HepG2 (cell line): ENCODE measurements at regions not wholly inside any gene's neighbourhood (a gene's known extent, or its start where the extent isn't known, plus 50 kb on each side); places are given as distances from the start of the nearest gene placed in this dataset.

ENCODE experiments used
- ATAC-seq: fragments of 200-7000 bp; cut with Tn5 transposase; 3 replicates; pipeline ENCODE4 v1.9.1; 2020; ENCODE audit warnings: mild to moderate bottlenecking, moderate library complexity
- BruUV-seq: library from RNA; stranded (reverse); fragments of 400-500 nt; replicated peaks from 2 replicates; lab custom pipeline; 2021; lab: Mats Ljungman, UMichigan
- CTCF ChIA-PET: fragments of 300-600 bp; formaldehyde crosslinking; extraction: SDS; loops from one replicate; lab custom pipeline; 2021; ENCODE audit warnings: low total read pairs, inconsistent platforms, low intra/inter-chr PET ratio; lab: Yijun Ruan, JAX
- POLR2A ChIA-PET: fragments of 350-600 bp; sonication (Branson Sonifier 250); formaldehyde crosslinking; loops from one replicate; lab custom pipeline; 2020; ENCODE audit warnings: antibody characterized with exemption, inconsistent platforms; lab: Yijun Ruan, JAX
- DNase-seq: peaks from one replicate; pipeline ENCODE4 v3.0.0-alpha.2; 2015; ENCODE audit warnings: low spot score
- FAIRE-seq: peaks from 3 replicates; lab custom pipeline; 2011; peaks lifted over from hg19 to GRCh38; lab: Jason Lieb, UNC
- H2AFZ ChIP-seq: one replicate; pipeline ENCODE4 v1.6.1; 2011; ENCODE audit warnings: low read length, inconsistent platforms
- H3K27ac ChIP-seq: fragments of 300-600 bp; 3 replicates; pipeline ENCODE4 v1.8.0; 2011; ENCODE audit warnings: mixed run types, mild to moderate bottlenecking, mixed read lengths, low read length, inconsistent platforms; ENCODE audit not compliant: insufficient read depth; ENCODE audit errors: extremely low read length
- H3K27me3 ChIP-seq, 2 experiments: fragments of 200-600 bp in 1 of 2; 2 replicates in 1 of 2; 3 replicates in 1 of 2; pipeline versions ENCODE4 v1.6.0 to v1.8.0; 2011; ENCODE audit warnings: low read length in 2 of 2, mild to moderate bottlenecking in 2 of 2, moderate library complexity in 2 of 2, inconsistent platforms in 1 of 2; ENCODE audit not compliant: insufficient read depth in 2 of 2, control insufficient read depth in 1 of 2
- H3K36me3 ChIP-seq, 2 experiments: fragments of 200-600 bp in 1 of 2; replicated peaks in 1 of 2; 2 replicates in 1 of 2; 3 replicates in 1 of 2; pipeline versions ENCODE4 v1.5.1 to v1.8.0; 2011; ENCODE audit warnings: low read length in 2 of 2, inconsistent platforms in 1 of 2; ENCODE audit not compliant: insufficient read depth in 2 of 2, control insufficient read depth in 1 of 2
- H3K4me1 ChIP-seq: 2 replicates; pipeline ENCODE4 v1.5.1; 2012; ENCODE audit warnings: low read length, inconsistent platforms; ENCODE audit not compliant: insufficient read depth
- H3K4me2 ChIP-seq: 2 replicates; pipeline ENCODE4 v1.6.0; 2011; ENCODE audit warnings: low read depth, low read length, inconsistent platforms
- H3K4me3 ChIP-seq, 3 experiments: fragments of 200-600 bp in 1 of 3; sonication (generic), shearing (Covaris generic) in 1 of 3; replicated peaks in 1 of 3; 2 replicates each; pipeline ENCODE4 v1.5.1; 2011 to 2016; ENCODE audit warnings: low read length in 3 of 3, inconsistent platforms in 2 of 3, low read depth in 2 of 3, mild to moderate bottlenecking in 2 of 3, control low read depth in 1 of 3, mixed read lengths in 1 of 3; ENCODE audit not compliant: insufficient read depth in 1 of 3
- H3K79me2 ChIP-seq: one replicate; pipeline ENCODE4 v1.6.1; 2011; ENCODE audit warnings: low read length, inconsistent platforms; ENCODE audit not compliant: insufficient read depth
- H3K9ac ChIP-seq: 2 replicates; pipeline ENCODE4 v1.6.0; 2011; ENCODE audit warnings: mild to moderate bottlenecking, low read depth, low read length, inconsistent platforms; ENCODE audit not compliant: insufficient read depth
- H3K9me3 ChIP-seq: 2 replicates; pipeline ENCODE4 v1.5.1; 2012; ENCODE audit warnings: mild to moderate bottlenecking, low read length
- H4K20me1 ChIP-seq: 2 replicates; pipeline ENCODE4 v1.6.0; 2011; ENCODE audit warnings: inconsistent platforms, mild to moderate bottlenecking, low read length, moderate library complexity; ENCODE audit not compliant: insufficient read depth
- DR1 ChIP-seq: sonication (generic); formaldehyde crosslinking; IDR thresholded peaks from 2 replicates; pipeline ENCODE4 v1.8.0; 2021; ENCODE audit warnings: mild to moderate bottlenecking, missing genetic modification reagents, inconsistent platforms
- ELF3 ChIP-seq: IDR thresholded peaks from 2 replicates; pipeline ENCODE4 v1.6.1; 2016; ENCODE audit warnings: missing genetic modification reagents, missing compliant biosample characterization
- GATAD1 ChIP-seq: IDR thresholded peaks from 2 replicates; pipeline ENCODE4 v1.6.1; 2016; ENCODE audit warnings: missing genetic modification reagents, missing compliant biosample characterization
- HIVEP1 ChIP-seq: sonication (generic); formaldehyde crosslinking; IDR thresholded peaks from 2 replicates; pipeline ENCODE4 v1.4.0; 2020; ENCODE audit warnings: mild to moderate bottlenecking, missing genetic modification reagents
- MTERF4 ChIP-seq: sonication (generic); formaldehyde crosslinking; IDR thresholded peaks from 2 replicates; pipeline ENCODE4 v1.8.0; 2023; ENCODE audit warnings: mild to moderate bottlenecking, missing genetic modification reagents
- PRPF4 ChIP-seq: fragments of 200-400 bp; formaldehyde crosslinking; IDR thresholded peaks from 2 replicates; pipeline ENCODE4 v1.6.1; 2016; ENCODE audit warnings: low read length, low read depth; ENCODE audit not compliant: poor library complexity, severe bottlenecking
- SRF ChIP-seq: IDR thresholded peaks from 2 replicates; pipeline ENCODE4 v1.6.1; 2011; ENCODE audit warnings: mild to moderate bottlenecking, low read depth, low read length, moderate library complexity
- ZKSCAN1 ChIP-seq: fragments of 150-350 bp; IDR thresholded peaks from 2 replicates; pipeline ENCODE4 v1.6.1; 2014; ENCODE audit warnings: low read length
- ZNF446 ChIP-seq: sonication (generic); formaldehyde crosslinking; IDR thresholded peaks from 2 replicates; pipeline ENCODE4 v1.5.0; 2020; ENCODE audit warnings: mild to moderate bottlenecking, missing genetic modification reagents
- ZNF460 ChIP-seq: sonication (generic); formaldehyde crosslinking; IDR thresholded peaks from 2 replicates; pipeline ENCODE4 v1.5.1; 2020; ENCODE audit warnings: missing genetic modification reagents, mild to moderate bottlenecking, borderline replicate concordance
- ZNF839 ChIP-seq: sonication (generic); formaldehyde crosslinking; IDR thresholded peaks from 2 replicates; pipeline ENCODE4 v1.4.0; 2020; ENCODE audit warnings: missing genetic modification reagents, mild to moderate bottlenecking, borderline replicate concordance
- WGBS: methylation state at CpG from one replicate; pipeline ENCODE4 v1.1.6; 2017; ENCODE audit warnings: low lambda C conversion rate; 5-methylcytosine and 5-hydroxymethylcytosine counted together
- in situ Hi-C: cut with HindIII; loops from 2 replicates; pipeline ENCODE4 v1.10.0; 2017; ENCODE audit warnings: low pct_unique_long_range_greater_than_20kb; ENCODE audit not compliant: extremely low pct_ligation_motif_present
- intact Hi-C: fragments of 100-400 bp; cut with micrococcal nuclease; formaldehyde crosslinking; loops from one replicate; pipeline ENCODE4 v1.10.0; 2022; ENCODE audit not compliant: unreplicated experiment
- TF ChIP-seq, protein P1 (sequence below): sonication (generic); formaldehyde crosslinking; IDR thresholded peaks from 2 replicates; pipeline ENCODE4 v1.9.0; 2021; ENCODE audit warnings: missing genetic modification reagents, mild to moderate bottlenecking, borderline replicate concordance
- TF ChIP-seq, protein P2 (sequence below): sonication (generic); formaldehyde crosslinking; IDR thresholded peaks from 2 replicates; pipeline ENCODE4 v1.5.1; 2020; ENCODE audit warnings: missing genetic modification reagents, mild to moderate bottlenecking, borderline replicate concordance
- TF ChIP-seq, protein P3 (sequence below): sonication (generic); formaldehyde crosslinking; IDR thresholded peaks from 2 replicates; pipeline ENCODE4 v1.4.0; 2020; ENCODE audit warnings: missing genetic modification reagents
- TF ChIP-seq, protein P4 (sequence below): sonication (generic); formaldehyde crosslinking; IDR thresholded peaks from 2 replicates; pipeline ENCODE4 v1.5.1; 2020; ENCODE audit warnings: missing genetic modification reagents, mild to moderate bottlenecking, borderline replicate concordance

DNA sequence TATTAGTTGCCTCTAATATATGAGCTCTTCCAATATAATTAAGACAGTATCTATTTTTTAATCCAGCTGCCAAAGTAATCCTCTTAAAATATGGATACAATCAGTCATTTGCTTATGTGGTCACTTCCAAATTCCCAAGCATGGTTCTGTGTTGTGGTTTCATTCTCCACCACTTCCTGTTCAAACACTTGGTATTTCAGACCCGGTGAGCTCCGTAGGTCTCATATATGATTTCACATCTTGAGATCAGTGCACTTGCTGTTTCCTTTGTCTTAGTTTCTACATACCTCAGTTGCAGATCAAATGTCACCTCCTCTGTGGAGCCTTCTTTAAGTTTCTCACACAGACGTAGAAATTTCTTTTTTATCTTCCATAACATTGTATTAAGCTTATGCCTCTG, 254.2 kb downstream of the KCNS3 start:
- Histone ChIP-seq H3K79me2 (no peaks in the 10 kb centered on the region), H3K4me2 (no peak overlapping the region), H3K4me1 (no peaks in the 10 kb centered on the region), H4K20me1 (no peaks in the 10 kb centered on the region), H3K9me3 (no peaks in the 10 kb centered on the region), H3K27me3 (no peaks in the 10 kb centered on the region), H3K9ac (no peak overlapping the region), H3K27ac (no peak overlapping the region), H3K36me3 (no peaks in the 10 kb centered on the region), H3K4me3 (no peak overlapping the region), H2AFZ (no peak overlapping the region)
- intact Hi-C loops, result no loop called here
- BruUV-seq, result no TSS peak
- no peak for DNase-seq
- ChIA-PET CTCF (no interaction called here), POLR2A (no interaction called here)
- no peak for FAIRE-seq
- in situ Hi-C loops, result no loop called here
- 8% methylated on average over 3 of the region's 3 CpGs for WGBS
- no peak for ATAC-seq
- TF ChIP-seq ZNF839 (CRISPR knock-in tag) (no peak), PRPF4 (no peak), HIVEP1 (no peak), ELF3 (no peak), ZKSCAN1 (no peak), ZNF460 (no peak), SRF (no peak), MTERF4 (no peak), DR1 (no peak), ZNF446 (CRISPR knock-in tag) (no peak), GATAD1 (CRISPR knock-in tag) (no peak)
- TF ChIP-seq, protein P1, sequence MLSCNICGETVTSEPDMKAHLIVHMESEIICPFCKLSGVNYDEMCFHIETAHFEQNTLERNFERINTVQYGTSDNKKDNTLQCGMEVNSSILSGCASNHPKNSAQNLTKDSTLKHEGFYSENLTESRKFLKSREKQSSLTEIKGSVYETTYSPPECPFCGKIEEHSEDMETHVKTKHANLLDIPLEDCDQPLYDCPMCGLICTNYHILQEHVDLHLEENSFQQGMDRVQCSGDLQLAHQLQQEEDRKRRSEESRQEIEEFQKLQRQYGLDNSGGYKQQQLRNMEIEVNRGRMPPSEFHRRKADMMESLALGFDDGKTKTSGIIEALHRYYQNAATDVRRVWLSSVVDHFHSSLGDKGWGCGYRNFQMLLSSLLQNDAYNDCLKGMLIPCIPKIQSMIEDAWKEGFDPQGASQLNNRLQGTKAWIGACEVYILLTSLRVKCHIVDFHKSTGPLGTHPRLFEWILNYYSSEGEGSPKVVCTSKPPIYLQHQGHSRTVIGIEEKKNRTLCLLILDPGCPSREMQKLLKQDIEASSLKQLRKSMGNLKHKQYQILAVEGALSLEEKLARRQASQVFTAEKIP, result no peak
- TF ChIP-seq, protein P2, sequence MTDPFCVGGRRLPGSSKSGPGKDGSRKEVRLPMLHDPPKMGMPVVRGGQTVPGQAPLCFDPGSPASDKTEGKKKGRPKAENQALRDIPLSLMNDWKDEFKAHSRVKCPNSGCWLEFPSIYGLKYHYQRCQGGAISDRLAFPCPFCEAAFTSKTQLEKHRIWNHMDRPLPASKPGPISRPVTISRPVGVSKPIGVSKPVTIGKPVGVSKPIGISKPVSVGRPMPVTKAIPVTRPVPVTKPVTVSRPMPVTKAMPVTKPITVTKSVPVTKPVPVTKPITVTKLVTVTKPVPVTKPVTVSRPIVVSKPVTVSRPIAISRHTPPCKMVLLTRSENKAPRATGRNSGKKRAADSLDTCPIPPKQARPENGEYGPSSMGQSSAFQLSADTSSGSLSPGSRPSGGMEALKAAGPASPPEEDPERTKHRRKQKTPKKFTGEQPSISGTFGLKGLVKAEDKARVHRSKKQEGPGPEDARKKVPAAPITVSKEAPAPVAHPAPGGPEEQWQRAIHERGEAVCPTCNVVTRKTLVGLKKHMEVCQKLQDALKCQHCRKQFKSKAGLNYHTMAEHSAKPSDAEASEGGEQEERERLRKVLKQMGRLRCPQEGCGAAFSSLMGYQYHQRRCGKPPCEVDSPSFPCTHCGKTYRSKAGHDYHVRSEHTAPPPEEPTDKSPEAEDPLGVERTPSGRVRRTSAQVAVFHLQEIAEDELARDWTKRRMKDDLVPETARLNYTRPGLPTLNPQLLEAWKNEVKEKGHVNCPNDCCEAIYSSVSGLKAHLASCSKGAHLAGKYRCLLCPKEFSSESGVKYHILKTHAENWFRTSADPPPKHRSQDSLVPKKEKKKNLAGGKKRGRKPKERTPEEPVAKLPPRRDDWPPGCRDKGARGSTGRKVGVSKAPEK (CRISPR knock-in tag), result no peak
- TF ChIP-seq, protein P3, sequence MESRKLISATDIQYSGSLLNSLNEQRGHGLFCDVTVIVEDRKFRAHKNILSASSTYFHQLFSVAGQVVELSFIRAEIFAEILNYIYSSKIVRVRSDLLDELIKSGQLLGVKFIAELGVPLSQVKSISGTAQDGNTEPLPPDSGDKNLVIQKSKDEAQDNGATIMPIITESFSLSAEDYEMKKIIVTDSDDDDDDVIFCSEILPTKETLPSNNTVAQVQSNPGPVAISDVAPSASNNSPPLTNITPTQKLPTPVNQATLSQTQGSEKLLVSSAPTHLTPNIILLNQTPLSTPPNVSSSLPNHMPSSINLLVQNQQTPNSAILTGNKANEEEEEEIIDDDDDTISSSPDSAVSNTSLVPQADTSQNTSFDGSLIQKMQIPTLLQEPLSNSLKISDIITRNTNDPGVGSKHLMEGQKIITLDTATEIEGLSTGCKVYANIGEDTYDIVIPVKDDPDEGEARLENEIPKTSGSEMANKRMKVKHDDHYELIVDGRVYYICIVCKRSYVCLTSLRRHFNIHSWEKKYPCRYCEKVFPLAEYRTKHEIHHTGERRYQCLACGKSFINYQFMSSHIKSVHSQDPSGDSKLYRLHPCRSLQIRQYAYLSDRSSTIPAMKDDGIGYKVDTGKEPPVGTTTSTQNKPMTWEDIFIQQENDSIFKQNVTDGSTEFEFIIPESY, result no peak
- TF ChIP-seq, protein P4, sequence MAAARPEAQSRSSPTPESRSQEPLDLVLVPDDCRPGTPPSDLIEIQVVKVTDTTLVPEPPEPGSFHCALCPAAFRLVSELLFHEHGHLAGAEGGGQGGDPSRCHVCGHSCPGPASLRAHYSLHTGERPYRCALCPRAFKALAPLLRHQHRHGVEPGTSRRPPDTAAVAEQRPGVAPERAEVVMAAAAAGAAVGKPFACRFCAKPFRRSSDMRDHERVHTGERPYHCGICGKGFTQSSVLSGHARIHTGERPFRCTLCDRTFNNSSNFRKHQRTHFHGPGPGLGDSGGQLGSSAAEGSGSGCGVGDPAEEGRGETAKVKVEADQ (CRISPR knock-in tag), result no peak
